GM20000 (cell line): ENCODE measurements at regions not wholly inside any gene's neighbourhood (a gene's known extent, or its start where the extent isn't known, plus 50 kb on each side); places are given as distances from the start of the nearest gene placed in this dataset.

ENCODE experiments used
- DNase-seq: peaks from one replicate; pipeline ENCODE4 v3.0.0; 2012; ENCODE audit warnings: low spot score
- CTCF ChIP-seq: IDR thresholded peaks from 2 replicates; pipeline ENCODE4 v1.5.1; 2012; ENCODE audit warnings: mild to moderate bottlenecking, control low read depth; ENCODE audit errors: extremely low read depth, missing control alignments

DNA sequence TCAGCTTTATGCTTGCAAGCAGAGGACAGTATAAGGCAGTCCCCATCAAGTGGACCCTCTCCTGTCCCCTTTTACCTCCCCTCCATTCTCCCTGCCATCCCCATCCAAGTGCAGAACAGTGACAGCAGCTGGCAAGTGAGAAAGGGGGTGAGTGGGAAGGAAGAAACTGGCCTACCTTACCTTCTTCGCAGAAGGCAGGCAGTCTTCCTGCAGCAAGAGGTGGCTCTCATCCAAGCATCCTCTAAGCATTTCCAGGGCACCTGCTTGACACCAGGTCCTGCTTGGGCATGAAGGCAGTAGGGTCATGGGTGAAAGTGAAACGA lies 77.3 kb upstream of the SH3PXD2B start:
- DNase-seq: no peak
- no peak for TF ChIP-seq CTCF

- no peak for DNase-seq
Measured at GRCh38 chr5:172530878-172531703, 76.8 kb upstream of the SH3PXD2B start.

DNA sequence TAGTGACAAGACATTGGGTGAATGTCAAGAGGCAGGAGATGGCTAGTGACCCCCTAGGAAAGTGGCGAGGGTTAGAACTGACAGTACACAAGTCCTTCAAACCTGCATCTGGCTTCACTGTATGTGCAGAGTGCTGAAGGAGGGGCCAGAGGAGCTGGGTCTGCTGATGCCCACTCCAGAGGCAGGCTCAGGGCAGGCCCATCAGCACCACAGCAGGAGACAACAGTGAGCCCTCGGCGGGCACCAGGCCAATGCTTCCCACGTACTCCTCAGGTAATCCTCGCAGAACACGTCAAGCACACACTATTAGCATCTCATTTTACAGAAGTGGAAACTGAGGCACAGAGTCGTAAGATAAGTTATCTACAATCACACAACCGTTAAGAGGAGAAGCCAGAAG lies 76.1 kb upstream of the SH3PXD2B start:
- no peak for DNase-seq
- TF ChIP-seq CTCF: no peak

More at GRCh38 chr5:172530878-172531703, 76.8 kb upstream of the SH3PXD2B start:
- TF ChIP-seq CTCF: no peak

DNA sequence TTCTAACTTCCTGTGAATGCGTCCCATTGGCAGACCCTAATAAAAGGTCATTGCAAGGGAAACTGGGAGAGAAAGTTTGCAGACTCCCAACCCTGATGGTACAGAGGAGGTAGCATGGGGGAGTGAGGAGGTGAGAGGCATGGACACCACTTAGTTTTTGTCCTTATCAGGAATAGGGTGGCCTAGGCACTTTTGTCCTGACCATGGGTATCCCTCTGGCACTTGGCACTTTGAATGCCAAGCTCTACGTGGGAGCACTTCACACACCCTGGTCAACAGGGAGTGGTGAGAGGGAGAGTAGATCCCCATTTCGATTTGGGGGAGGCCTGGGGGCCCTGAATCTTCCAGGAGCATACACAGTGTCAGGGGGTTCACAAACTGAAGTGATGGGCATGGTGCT lies 75.6 kb upstream of the SH3PXD2B start:
- TF ChIP-seq CTCF: no peak
- DNase-seq: no peak

GRCh38 chr5:172528440-172528839 lies 74.1 kb upstream of the SH3PXD2B start:
- no peak for DNase-seq

GRCh38 chr5:172527559-172527958 lies 73.2 kb upstream of the SH3PXD2B start:
- no peak for DNase-seq
- no peak for TF ChIP-seq CTCF

More at GRCh38 chr5:172528440-172528839, 74.1 kb upstream of the SH3PXD2B start:
- no peak for TF ChIP-seq CTCF

GRCh38 chr5:172525996-172526360 lies 71.7 kb upstream of the SH3PXD2B start:
- TF ChIP-seq CTCF: no peak
- no peak for DNase-seq
